ENCODE measurements at regions not wholly inside any gene's neighbourhood (a gene's known extent, or its start where the extent isn't known, plus 50 kb on each side); places are given as distances from the start of the nearest gene placed in this dataset.

DNA sequence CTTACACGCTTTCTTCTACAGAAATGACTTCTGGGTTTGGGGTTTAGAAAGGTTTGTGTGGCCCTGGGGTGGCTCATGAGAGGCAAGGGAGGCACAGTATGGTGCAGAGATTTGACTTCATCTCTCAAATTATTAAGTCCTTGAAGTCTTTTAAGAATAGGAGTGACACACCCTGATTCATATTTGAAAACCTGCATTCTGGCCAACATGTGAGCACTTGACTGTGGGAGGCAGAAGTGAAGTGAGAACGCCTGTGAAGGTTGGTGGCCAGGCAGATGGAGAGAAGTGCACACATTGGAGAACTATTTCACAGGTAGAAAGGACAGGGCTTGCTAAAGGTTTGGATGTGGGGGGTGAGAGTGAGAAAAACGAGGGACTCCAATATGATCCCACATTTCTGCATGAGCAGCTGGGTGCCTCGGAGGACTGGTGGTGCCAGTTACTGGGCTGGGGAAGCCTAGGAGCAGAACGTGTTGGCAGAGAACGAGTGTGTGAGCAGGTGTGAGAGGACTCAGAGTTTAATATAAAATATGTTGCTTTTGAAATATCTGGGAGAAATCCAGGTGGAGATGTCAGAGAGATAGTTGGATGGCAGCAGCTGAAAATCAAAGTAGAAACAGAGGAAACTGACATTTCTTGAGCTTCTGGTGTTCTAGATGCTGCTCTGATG is 240.0 kb upstream of the ADAMTSL1 start:
- no peak for DNase-seq (ENCODE audit: low spot score)

DNA sequence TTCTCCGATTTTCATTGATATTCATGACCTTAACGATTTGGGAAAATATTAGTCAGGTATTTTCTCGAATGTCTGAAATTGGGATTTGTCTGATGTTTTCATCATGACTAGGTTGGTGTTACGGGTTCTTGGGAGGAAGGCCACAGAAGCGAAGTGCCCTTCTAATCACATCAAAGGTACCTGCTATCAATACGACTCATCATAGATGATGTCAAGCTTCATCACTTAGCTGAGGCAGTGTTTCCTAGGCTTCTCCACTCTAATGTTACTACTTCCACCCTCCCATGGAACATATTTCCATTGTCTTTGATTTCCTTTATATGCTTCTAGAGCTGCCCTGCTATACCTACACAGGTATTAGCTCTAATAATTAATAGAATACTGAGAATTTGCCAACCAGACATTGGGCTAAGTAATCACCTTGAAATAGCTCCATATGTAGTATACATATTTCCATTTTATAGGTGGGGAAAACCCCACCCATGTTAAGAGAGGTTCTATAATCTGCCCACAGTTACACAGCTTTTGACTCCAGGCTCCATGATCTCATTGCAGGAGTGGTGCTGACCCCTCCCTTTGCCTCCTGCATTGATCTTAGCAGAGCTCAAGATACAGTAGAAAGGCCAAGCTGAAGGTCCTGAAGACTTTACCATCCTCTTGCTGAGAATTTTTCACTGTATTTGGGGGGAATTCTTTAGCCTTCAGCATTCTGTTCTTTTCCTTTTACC is 238.6 kb upstream of the ADAMTSL1 start:
- no peak for DNase-seq (ENCODE audit: low spot score)

DNA sequence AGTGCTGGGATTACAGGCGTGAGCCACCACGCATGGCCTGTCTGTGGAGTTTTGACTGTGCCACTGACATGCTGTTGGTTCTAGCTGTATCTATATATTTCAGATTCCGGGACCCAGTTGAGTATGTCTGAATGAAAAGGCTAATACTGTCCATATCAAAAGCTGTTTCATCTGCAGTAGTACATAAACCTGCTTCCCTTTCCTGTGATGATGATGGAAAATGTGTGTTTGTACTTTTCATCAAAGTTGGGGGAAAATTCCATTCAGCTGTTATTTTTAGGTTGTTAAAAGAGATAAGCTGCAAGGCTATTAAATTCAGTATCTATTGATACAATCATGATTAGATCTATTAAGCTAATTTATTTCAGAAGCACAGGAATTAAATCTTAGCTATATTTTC is 237.6 kb upstream of the ADAMTSL1 start:
- DNase-seq (ENCODE audit: low spot score): no peak

DNA sequence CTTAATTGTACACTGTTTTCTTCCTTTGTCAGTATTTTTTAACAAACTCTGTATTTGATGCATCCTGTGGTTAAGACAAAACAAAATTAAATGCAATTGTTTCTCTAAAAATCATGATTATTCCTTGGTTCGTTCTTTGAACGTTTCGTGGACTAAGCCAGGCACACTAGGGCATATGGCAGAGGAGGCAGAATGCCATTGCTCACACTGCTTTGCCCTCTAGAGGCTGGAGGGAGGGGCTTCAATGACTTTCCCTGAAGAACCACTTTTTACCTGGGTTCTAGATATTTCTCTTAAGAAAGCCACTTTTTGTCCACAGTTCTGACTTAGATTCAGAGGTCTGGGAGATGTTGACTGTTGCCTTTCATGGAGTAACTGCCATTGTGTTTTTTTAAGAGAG is 236.2 kb upstream of the ADAMTSL1 start:
- DNase-seq (ENCODE audit: low spot score): no peak

DNA sequence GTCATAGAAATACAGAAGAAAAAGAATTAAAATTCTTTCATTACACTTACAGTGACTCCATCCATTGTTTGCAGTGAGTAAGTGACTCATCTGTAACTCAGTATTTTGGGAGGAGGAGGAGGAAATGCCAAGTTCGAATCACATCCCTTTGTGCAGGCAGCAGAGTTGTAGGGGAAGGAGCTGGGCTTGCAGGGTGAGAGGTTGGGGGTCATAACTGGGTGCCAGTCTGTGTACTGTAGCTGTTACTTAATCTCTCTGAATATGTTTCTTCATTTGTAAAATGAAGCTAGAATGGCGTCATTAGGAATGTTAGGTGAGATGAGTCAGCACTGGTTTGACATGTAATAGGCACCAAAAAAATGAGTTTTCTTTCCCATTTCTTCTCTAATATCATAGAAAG is 235.7 kb upstream of the ADAMTSL1 start:
- peak; percentile 24 for DNase-seq (ENCODE audit: low spot score)

GRCh38 chr9:18238752-18239447 is 235.1 kb upstream of the ADAMTSL1 start:
- DNase-seq (ENCODE audit: low spot score): no peak

DNA sequence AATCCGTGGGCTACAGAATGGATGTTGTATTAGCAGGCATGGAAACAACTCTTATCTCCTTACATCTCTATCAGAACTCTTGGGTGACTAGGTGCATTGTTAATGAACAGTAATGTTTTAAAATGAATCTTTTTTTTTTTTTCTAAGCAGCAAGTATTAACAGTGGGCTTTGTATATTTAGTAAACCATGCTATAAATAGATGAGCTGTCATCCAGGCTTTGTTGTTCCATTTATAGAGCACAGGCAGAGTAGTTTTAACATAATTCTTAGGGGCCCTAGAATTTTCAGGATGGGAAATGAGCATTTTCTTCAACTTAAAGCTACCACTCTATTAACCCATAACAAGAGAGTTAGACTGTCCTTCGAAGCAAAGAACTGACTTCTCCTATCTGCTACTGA is 233.7 kb upstream of the ADAMTSL1 start:
- DNase-seq (ENCODE audit: low spot score): no peak

DNA sequence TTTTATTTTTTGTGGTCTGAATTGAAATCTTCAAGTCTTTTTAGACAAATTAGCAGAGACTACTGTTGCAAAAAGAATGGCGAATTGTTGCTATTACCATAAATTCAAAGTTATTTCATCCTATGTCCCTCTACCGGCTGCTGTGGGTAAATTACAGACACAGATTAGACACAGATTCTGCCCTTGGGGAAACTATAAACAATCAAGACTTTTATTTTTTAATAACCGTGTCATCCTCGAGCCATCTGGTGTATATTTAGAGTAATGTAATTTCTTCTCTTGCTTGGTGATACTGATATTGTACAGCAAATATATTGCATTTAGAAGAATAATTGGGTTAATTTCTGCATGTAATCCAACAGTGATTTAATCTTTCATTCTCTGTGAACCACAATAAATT is 228.0 kb upstream of the ADAMTSL1 start:
- peak; percentile 56 for DNase-seq (ENCODE audit: low spot score)

GRCh38 chr9:18250053-18250452 is 223.9 kb upstream of the ADAMTSL1 start:
- no peak for DNase-seq (ENCODE audit: low spot score)

GRCh38 chr9:18253950-18254349 is 220.0 kb upstream of the ADAMTSL1 start:
- no peak for DNase-seq (ENCODE audit: low spot score)

- peak; percentile 62 for DNase-seq (ENCODE audit: low spot score)
Measured at GRCh38 chr9:18255158-18255629, 218.8 kb upstream of the ADAMTSL1 start.

- no peak for DNase-seq (ENCODE audit: low spot score)
Measured at GRCh38 chr9:18255747-18256146, 218.2 kb upstream of the ADAMTSL1 start.

DNA sequence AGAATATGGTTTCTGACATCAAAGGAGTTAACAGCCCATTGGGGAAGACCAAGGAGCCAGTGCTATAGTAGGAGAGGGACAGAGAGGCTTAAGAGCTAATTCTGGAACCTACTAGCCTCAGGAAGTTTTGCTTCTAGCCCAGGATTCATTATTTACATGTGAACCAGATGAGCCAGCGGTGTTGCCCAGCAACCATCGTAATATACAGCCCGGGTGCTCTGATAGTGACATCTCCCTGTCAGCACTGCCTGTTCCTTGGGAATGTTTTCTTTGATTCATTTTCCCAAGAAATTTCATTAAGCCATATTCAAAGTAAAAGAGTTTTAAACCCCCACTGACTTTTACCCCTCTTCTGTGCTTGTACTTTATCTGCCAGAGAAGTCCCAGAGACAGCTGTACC is 217.4 kb upstream of the ADAMTSL1 start:
- no peak for DNase-seq (ENCODE audit: low spot score)

GRCh38 chr9:18260521-18260920 is 213.4 kb upstream of the ADAMTSL1 start:
- no peak for DNase-seq (ENCODE audit: low spot score)

DNA sequence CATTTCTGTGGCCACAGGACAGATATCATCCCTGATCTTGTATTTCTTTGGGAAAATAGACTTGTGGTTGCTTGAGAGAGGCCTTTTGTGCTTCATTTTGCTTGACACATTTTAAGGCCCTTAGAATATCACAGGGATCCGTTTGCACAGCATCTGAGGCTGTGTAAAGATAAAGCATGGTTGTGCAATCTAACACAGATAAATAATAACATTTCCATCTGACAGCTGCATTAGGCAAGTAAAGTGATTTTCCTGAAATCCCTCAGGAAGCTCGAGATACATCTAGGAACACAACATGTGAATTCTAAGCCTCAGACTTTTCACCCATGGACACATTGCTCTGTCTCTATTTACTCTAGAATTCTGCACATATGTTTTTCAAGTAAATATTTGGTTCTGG is 212.8 kb upstream of the ADAMTSL1 start:
- no peak for DNase-seq (ENCODE audit: low spot score)

DNA sequence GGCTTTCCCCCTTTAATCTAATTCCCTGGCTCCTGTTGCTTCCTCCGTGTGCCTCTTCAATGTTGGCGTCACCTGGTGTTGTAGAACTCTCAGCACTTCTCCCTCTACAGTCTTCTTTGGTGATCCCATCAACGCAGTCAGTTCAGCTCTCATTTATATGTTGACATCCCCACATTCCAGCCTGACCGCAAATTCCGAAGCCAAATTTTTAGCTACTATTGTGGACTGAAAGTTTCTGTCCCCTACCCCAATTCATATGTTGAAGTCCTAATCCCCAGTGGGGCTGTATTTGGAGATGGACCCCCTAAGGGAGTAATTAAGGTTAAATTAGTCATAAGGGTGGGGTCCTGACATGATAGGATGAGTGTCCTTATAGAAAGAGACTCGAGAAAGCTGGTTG is 210.6 kb upstream of the ADAMTSL1 start:
- no peak for DNase-seq (ENCODE audit: low spot score)

DNA sequence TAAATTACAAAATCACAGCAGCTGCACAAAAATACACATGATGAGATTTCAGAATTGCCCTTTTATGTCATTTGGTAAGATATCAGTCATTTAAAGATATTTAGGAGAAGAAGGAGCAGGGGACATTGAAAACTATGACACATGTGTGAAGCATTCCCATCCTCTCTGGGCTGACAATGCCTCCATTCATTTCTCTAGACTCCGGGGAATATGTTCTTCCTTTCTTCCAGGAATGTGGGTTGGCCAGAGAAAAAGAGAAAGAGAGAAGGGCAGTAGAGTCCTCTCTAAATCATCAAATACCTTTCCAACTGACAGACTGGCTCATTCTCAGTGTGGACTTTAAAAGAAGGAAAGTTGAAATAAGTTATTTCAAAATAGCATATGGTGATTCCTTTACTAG is 205.6 kb upstream of the ADAMTSL1 start:
- peak; percentile 77 for DNase-seq (ENCODE audit: low spot score)

GRCh38 chr9:18269561-18269960 is 204.4 kb upstream of the ADAMTSL1 start:
- DNase-seq (ENCODE audit: low spot score): no peak

DNA sequence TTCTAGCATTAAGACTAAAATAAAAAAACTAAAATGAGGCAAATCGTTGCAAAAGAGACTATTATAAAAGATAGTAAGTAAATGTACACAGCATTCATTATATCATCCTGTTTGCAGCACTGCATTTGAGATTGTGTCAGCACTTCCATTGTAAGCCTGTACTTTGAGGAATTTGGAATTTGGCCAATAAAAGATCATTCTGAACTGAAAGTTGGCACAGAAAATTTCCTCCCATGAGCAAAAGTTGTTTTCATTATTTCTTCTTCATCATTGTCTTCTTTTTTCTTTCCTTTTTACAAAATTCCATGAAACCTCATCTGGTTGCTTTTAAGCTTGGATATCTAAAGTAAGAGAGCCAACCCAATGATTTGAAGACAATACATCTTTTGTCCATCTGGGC is 199.3 kb upstream of the ADAMTSL1 start:
- DNase-seq (ENCODE audit: low spot score): peak; percentile 34

- DNase-seq (ENCODE audit: low spot score): no peak
Measured at GRCh38 chr9:18275313-18275990, 198.5 kb upstream of the ADAMTSL1 start.

GRCh38 chr9:18281291-18281690 is 192.7 kb upstream of the ADAMTSL1 start:
- no peak for DNase-seq (ENCODE audit: low spot score)

DNA sequence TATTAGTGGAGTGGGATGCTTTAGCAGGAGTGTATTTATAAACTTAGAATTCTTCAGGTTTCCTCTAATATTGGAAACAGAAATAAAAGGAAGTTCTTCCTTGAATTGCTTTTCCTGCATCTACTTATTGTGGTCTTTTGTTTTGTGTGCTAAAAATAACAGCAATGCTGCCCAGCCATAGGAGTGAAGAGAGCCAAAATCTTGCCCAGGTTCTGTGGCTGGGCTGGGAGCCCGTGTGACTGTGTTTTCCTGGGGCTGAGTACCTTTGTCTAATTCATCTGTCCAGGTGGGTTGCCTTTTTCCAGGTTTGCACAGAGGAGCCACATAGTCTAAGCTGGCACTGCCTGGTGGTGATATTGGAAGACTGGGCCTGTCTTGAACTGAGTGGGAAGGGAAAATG is 179.7 kb upstream of the ADAMTSL1 start:
- no peak for DNase-seq (ENCODE audit: low spot score)

- no peak for DNase-seq (ENCODE audit: low spot score)
Measured at GRCh38 chr9:18296702-18297055, 177.3 kb upstream of the ADAMTSL1 start.
